A673 (cell line): ENCODE measurements at regions not wholly inside any gene's neighbourhood (a gene's known extent, or its start where the extent isn't known, plus 50 kb on each side); places are given as distances from the start of the nearest gene placed in this dataset.

Experiments used
- BruUV-seq: library from RNA; stranded (reverse); fragments of 400-500 nt; replicated peaks from 2 replicates; lab custom pipeline; 2021; lab: Mats Ljungman, UMichigan
- CTCF ChIA-PET: fragments of 300-600 bp; sonication (Branson Sonifier 250); formaldehyde crosslinking; loops from one replicate; lab custom pipeline; 2022; ENCODE audit warnings: antibody characterized with exemption; lab: Charles Lee
- POLR2A ChIA-PET: fragments of 300-600 bp; sonication (Branson Sonifier 250); formaldehyde crosslinking; loops from one replicate; lab custom pipeline; 2022; ENCODE audit warnings: antibody characterized with exemption; ENCODE audit not compliant: low non-redundant PET; lab: Charles Lee
- DNase-seq: peaks from one replicate; pipeline ENCODE4 v3.0.0-alpha.2; 2015; ENCODE audit warnings: low spot score
- H3K27ac ChIP-seq: fragments of 200-600 bp; sonication (generic); 2 replicates; pipeline ENCODE4 v1.5.1; 2016; ENCODE audit warnings: mixed run types, low read depth, mild to moderate bottlenecking, mixed read lengths, antibody characterized with exemption, low read length; ENCODE audit not compliant: poor library complexity, severe bottlenecking
- H3K27me3 ChIP-seq: fragments of 200-600 bp; sonication (generic); replicated peaks from 2 replicates; pipeline ENCODE4 v1.6.1; 2017; ENCODE audit warnings: mixed run types, low read depth, mild to moderate bottlenecking, mixed read lengths, antibody characterized with exemption, low read length; ENCODE audit not compliant: insufficient read depth, poor library complexity
- H3K36me3 ChIP-seq: fragments of 200-600 bp; sonication (generic); 2 replicates; pipeline ENCODE4 v1.6.1; 2016; ENCODE audit warnings: mixed run types, mild to moderate bottlenecking, mixed read lengths, antibody characterized with exemption, low read length; ENCODE audit not compliant: insufficient read depth, poor library complexity, severe bottlenecking
- H3K4me1 ChIP-seq: fragments of 200-600 bp; sonication (generic); 2 replicates; pipeline ENCODE4 v1.6.1; 2017; ENCODE audit warnings: mixed run types, mild to moderate bottlenecking, mixed read lengths, antibody characterized with exemption, low read length; ENCODE audit not compliant: insufficient read depth, poor library complexity, severe bottlenecking
- H3K4me3 ChIP-seq: fragments of 200-600 bp; sonication (generic); 2 replicates; pipeline ENCODE4 v1.5.1; 2016; ENCODE audit warnings: low read depth, mixed run types, mild to moderate bottlenecking, mixed read lengths, low read length; ENCODE audit not compliant: poor library complexity, severe bottlenecking
- H3K9me3 ChIP-seq: fragments of 200-600 bp; sonication (generic); 2 replicates; pipeline ENCODE4 v1.6.1; 2016; ENCODE audit warnings: mixed run types, low read depth, mild to moderate bottlenecking, mixed read lengths, antibody characterized with exemption, low read length; ENCODE audit not compliant: poor library complexity, severe bottlenecking
- EZH2 ChIP-seq: fragments of 200-600 bp; sonication (generic); IDR thresholded peaks from 2 replicates; pipeline ENCODE4 v1.6.1; 2017; ENCODE audit warnings: borderline replicate concordance, low read depth, mild to moderate bottlenecking, mixed read lengths, antibody characterized with exemption, low read length; ENCODE audit not compliant: poor library complexity, severe bottlenecking
- intact Hi-C: fragments of 100-400 bp; cut with micrococcal nuclease; formaldehyde crosslinking; loops from one replicate; pipeline ENCODE4 v1.10.0; 2022; ENCODE audit not compliant: unreplicated experiment
- TF ChIP-seq, protein P1 (sequence below): fragments of 300-800, 200-600 bp; sonication (generic); conservative IDR thresholded peaks from 2 replicates; pipeline ENCODE4 v1.5.1; 2017; ENCODE audit warnings: low read depth, mild to moderate bottlenecking, antibody characterized with exemption, low read length, moderate library complexity, mixed read lengths

DNA sequence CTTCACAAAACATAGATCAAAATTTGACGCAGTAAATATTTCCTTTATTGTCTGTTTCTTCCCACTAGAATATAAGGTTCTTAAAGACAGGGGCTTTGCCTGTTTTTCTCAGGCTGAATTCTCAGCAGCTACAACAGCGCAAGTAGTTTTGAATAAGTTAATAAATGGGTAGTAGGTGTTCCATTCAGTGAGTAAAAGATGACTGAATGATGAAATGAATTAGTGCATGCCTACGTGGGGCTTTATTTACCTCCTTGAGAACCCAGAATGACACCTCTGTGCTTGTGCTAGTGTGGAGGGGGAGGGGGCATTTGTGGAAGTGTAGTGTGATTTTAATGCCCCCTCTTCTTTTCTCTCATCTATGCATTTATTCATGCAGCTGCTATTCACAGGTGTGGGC, 278.9 kb downstream of the FBXW7 start:
- ChIA-PET CTCF (no interaction called here), POLR2A (no interaction called here)
- Histone ChIP-seq H3K27me3 (no peaks in the 10 kb centered on the region), H3K36me3 (no peaks in the 10 kb centered on the region), H3K9me3 (no peaks in the 10 kb centered on the region), H3K4me1 (peaks cover 27% of the 10 kb centered on the region), H3K27ac (no peak overlapping the region), H3K4me3 (no peak overlapping the region)
- TF ChIP-seq, protein P1, sequence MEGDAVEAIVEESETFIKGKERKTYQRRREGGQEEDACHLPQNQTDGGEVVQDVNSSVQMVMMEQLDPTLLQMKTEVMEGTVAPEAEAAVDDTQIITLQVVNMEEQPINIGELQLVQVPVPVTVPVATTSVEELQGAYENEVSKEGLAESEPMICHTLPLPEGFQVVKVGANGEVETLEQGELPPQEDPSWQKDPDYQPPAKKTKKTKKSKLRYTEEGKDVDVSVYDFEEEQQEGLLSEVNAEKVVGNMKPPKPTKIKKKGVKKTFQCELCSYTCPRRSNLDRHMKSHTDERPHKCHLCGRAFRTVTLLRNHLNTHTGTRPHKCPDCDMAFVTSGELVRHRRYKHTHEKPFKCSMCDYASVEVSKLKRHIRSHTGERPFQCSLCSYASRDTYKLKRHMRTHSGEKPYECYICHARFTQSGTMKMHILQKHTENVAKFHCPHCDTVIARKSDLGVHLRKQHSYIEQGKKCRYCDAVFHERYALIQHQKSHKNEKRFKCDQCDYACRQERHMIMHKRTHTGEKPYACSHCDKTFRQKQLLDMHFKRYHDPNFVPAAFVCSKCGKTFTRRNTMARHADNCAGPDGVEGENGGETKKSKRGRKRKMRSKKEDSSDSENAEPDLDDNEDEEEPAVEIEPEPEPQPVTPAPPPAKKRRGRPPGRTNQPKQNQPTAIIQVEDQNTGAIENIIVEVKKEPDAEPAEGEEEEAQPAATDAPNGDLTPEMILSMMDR: no peak
- TF ChIP-seq EZH2: no peak
- no TSS peak for BruUV-seq
- intact Hi-C loops: no loop called here
- DNase-seq: no peak

DNA sequence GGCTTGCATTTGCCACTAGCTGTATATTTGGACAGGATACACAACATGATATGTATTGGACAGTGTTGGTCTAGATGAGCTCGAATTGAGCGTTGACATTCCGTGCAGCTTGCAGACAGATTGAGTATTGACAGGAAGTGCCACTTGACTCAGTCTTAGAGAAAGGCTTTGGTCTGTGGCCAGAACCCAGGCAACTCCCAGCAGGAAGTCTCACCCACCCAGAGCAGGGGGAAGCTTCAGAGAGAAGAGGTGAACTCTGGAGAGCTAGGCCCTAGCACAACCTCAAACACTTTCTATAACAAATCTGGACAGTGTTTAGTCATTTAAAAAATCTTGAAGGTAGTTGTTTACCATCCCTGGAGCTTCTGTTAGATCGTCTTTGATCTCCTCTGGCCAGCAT, 280.5 kb downstream of the FBXW7 start:
- POLR2A ChIA-PET: no interaction called here
- no TSS peak for BruUV-seq
- CTCF ChIA-PET: no interaction called here
- peak; percentile 78 for DNase-seq
- Histone ChIP-seq H3K36me3 (no peaks in the 10 kb centered on the region), H3K4me3 (no peak overlapping the region), H3K4me1 (peaks cover 27% of the 10 kb centered on the region), H3K9me3 (no peaks in the 10 kb centered on the region), H3K27me3 (no peaks in the 10 kb centered on the region), H3K27ac (no peak overlapping the region)
- intact Hi-C loops: no loop called here
- TF ChIP-seq, protein P1: no peak
- no peak for TF ChIP-seq EZH2

DNA sequence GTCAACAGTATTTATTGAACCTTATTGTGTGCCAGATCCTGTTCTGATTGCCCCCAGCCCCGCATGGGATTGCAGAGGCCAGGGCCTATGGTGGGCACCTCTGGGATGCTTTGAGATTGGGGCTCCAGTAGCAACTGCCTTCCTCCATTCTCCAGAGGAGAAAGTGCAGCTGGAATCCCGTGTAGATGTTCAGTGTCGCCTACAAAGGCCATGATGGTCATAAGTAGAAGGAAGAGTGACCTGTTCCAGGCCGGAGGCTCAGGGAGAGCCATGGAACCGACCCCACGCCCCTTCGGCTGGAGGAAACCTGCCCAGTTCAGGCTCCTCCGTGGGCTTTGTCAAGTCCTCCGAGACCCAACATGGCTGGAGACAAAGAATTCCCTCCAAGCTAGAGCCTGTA, 287.5 kb downstream of the FBXW7 start:
- Histone ChIP-seq H3K27me3 (no peaks in the 10 kb centered on the region), H3K36me3 (no peaks in the 10 kb centered on the region), H3K4me3 (no peak overlapping the region), H3K27ac (no peak overlapping the region), H3K9me3 (no peaks in the 10 kb centered on the region), H3K4me1 (peaks cover 7% of the 10 kb centered on the region)
- no peak for TF ChIP-seq EZH2
- TF ChIP-seq, protein P1: no peak
- ChIA-PET CTCF (no interaction called here), POLR2A (no interaction called here)
- intact Hi-C loops: no loop called here
- no TSS peak for BruUV-seq
- no peak for DNase-seq
